Keratinocyte (primary cell): ENCODE measurements at regions not wholly inside any gene's neighbourhood (a gene's known extent, or its start where the extent isn't known, plus 50 kb on each side); places are given as distances from the start of the nearest gene placed in this dataset.

Experiments used
- EZH2 ChIP-seq: IDR thresholded peaks from one replicate; pipeline ENCODE4 v1.6.1; 2012; ENCODE audit warnings: inconsistent platforms, mild to moderate bottlenecking, low read length, moderate library complexity
- TF ChIP-seq, protein P1 (sequence below), 3 experiments: IDR thresholded peaks in 1 of 3; conservative IDR thresholded peaks in 1 of 3; optimal IDR thresholded peaks in 1 of 3; 2 replicates in 2 of 3; 3 replicates in 1 of 3; pipeline versions ENCODE3 to v1.5.1; 2011; ENCODE audit warnings: low read length in 3 of 3, mild to moderate bottlenecking in 3 of 3, moderate library complexity in 2 of 3, control low read depth in 1 of 3, inconsistent platforms in 1 of 3; ENCODE audit not compliant: insufficient read depth in 2 of 3; ENCODE audit errors: extremely low read depth in 1 of 3

DNA sequence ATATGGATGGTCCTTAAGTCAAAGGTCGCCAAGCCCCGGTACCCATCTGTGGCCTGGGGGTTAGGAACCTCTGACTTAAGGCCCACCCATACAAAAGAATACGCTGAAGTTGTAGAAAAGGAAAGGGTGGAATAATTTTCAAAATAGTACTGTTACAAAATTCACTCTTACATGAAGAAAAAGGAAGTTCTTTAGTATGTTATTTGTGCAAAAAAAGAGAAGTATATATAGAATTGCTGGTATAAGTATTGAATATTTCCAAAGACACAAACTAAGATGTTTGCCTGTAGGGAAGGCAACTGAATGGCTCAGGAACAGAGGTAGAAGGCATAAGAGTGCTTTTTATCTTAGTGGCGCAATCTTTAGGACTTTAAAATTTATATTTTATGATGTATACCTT lies 78.7 kb downstream of the PRLHR start:
- TF ChIP-seq, protein P1, sequence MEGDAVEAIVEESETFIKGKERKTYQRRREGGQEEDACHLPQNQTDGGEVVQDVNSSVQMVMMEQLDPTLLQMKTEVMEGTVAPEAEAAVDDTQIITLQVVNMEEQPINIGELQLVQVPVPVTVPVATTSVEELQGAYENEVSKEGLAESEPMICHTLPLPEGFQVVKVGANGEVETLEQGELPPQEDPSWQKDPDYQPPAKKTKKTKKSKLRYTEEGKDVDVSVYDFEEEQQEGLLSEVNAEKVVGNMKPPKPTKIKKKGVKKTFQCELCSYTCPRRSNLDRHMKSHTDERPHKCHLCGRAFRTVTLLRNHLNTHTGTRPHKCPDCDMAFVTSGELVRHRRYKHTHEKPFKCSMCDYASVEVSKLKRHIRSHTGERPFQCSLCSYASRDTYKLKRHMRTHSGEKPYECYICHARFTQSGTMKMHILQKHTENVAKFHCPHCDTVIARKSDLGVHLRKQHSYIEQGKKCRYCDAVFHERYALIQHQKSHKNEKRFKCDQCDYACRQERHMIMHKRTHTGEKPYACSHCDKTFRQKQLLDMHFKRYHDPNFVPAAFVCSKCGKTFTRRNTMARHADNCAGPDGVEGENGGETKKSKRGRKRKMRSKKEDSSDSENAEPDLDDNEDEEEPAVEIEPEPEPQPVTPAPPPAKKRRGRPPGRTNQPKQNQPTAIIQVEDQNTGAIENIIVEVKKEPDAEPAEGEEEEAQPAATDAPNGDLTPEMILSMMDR (optimal IDR thresholded peaks at IDR 0.05 in 1 of 3, IDR thresholded peaks at IDR 0.05 in 1 of 3, conservative IDR thresholded peaks at IDR 0.05 in 1 of 3; ENCODE audit: extremely low read depth in 1 of 3, insufficient read depth in 2 of 3, low read length in 3 of 3) = no peak
- no peak for TF ChIP-seq EZH2
